Lower lobe of right lung (tissue), 2 donors: ENCODE measurements at regions not wholly inside any gene's neighbourhood (a gene's known extent, or its start where the extent isn't known, plus 50 kb on each side); places are given as distances from the start of the nearest gene placed in this dataset.

Source experiments
- ATAC-seq, 2 donors: fragments of 200-7000 bp; cut with Tn5 transposase; one replicate each; pipeline ENCODE4 v1.9.1; 2020 to 2022; ENCODE audit warnings: mild to moderate bottlenecking in 2 of 2, moderate library complexity in 2 of 2
- DNase-seq: peaks from one replicate; pipeline ENCODE4 v3.0.0-alpha.2; 2020
- H3K27ac ChIP-seq: fragments of 200-600 bp; one replicate; pipeline ENCODE4 v1.8.0; 2022
- H3K27me3 ChIP-seq: fragments of 200-600 bp; one replicate; pipeline ENCODE4 v1.8.0; 2022; ENCODE audit warnings: low read depth
- H3K36me3 ChIP-seq: fragments of 200-600 bp; one replicate; pipeline ENCODE4 v1.8.0; 2022; ENCODE audit warnings: mild to moderate bottlenecking
- H3K4me1 ChIP-seq: fragments of 200-600 bp; one replicate; pipeline ENCODE4 v1.8.0; 2022
- H3K4me3 ChIP-seq: fragments of 200-600 bp; one replicate; pipeline ENCODE4 v1.8.0; 2022; ENCODE audit warnings: mild to moderate bottlenecking
- H3K9me3 ChIP-seq: fragments of 200-600 bp; one replicate; pipeline ENCODE4 v1.8.0; 2022
- intact Hi-C: fragments of 100-400 bp; cut with DNase I; formaldehyde crosslinking; loops from one replicate; pipeline ENCODE4 v1.11.0; 2022
- TF ChIP-seq, protein P1 (sequence below): fragments of 200-600 bp; IDR thresholded peaks from one replicate; pipeline ENCODE4 v1.8.0; 2022; ENCODE audit warnings: antibody characterized with exemption, mild to moderate bottlenecking
- donor health status: DM: no; HTN: yes; CAD: no; lungs with severe emphysema.

DNA sequence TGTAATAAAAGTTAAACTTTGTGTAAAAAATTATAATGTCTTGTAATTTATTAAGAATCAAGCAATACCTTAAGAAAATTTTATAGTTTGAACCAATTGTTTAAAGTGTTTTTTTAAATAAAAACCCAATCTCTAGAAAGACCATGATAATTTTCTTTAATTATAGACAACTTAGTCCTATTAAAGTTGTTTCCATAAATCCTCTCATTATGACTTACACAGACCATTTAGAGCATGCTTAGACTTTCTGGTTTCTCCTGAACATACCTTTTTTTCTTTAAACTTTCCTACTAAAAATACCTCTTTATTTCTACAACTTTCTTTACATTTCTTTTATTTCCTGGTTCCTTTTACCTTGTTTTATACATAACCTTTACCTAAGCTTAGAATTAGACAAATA, 837.4 kb downstream of the PCDH19 start:
- no peak for DNase-seq
- TF ChIP-seq, protein P1, sequence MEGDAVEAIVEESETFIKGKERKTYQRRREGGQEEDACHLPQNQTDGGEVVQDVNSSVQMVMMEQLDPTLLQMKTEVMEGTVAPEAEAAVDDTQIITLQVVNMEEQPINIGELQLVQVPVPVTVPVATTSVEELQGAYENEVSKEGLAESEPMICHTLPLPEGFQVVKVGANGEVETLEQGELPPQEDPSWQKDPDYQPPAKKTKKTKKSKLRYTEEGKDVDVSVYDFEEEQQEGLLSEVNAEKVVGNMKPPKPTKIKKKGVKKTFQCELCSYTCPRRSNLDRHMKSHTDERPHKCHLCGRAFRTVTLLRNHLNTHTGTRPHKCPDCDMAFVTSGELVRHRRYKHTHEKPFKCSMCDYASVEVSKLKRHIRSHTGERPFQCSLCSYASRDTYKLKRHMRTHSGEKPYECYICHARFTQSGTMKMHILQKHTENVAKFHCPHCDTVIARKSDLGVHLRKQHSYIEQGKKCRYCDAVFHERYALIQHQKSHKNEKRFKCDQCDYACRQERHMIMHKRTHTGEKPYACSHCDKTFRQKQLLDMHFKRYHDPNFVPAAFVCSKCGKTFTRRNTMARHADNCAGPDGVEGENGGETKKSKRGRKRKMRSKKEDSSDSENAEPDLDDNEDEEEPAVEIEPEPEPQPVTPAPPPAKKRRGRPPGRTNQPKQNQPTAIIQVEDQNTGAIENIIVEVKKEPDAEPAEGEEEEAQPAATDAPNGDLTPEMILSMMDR, result no peak
- ATAC-seq, result no peak
- Histone ChIP-seq H3K4me3 (no peak overlapping the region), H3K4me1 (no peaks in the 10 kb centered on the region), H3K9me3 (no peaks in the 10 kb centered on the region), H3K27ac (no peak overlapping the region), H3K36me3 (no peaks in the 10 kb centered on the region), H3K27me3 (no peaks in the 10 kb centered on the region)
- intact Hi-C loops, result no loop called here

GRCh38 chrX:99549381-99549780, 860.7 kb downstream of the PCDH19 start:
- Histone ChIP-seq H3K4me1 (no peaks in the 10 kb centered on the region), H3K9me3 (no peaks in the 10 kb centered on the region), H3K36me3 (no peaks in the 10 kb centered on the region), H3K4me3 (no peak overlapping the region), H3K27me3 (no peaks in the 10 kb centered on the region), H3K27ac (no peak overlapping the region)
- TF ChIP-seq, protein P1, result no peak
- no peak for ATAC-seq
- intact Hi-C loops, result no loop called here
- DNase-seq, result no peak

- H3K4me3 ChIP-seq, result no peak overlapping the region
- TF ChIP-seq, protein P1, result no peak
- no peak overlapping the region for H3K27ac ChIP-seq
- no peaks in the 10 kb centered on the region for H3K27me3 ChIP-seq
- DNase-seq (no peak), ATAC-seq (no peak)
- intact Hi-C loops, result no loop called here
- H3K36me3 ChIP-seq, result no peaks in the 10 kb centered on the region
- no peaks in the 10 kb centered on the region for H3K4me1 ChIP-seq
- H3K9me3 ChIP-seq, result no peaks in the 10 kb centered on the region
These were observed 887.6 kb downstream of the PCDH19 start for GRCh38 chrX:99522450-99522849.

- H3K4me3 ChIP-seq, result no peak overlapping the region
These were observed 902.3 kb downstream of the PCDH19 start for GRCh38 chrX:99507768-99508167.

GRCh38 chrX:99495453-99495852, 914.6 kb downstream of the PCDH19 start:
- ATAC-seq, result no peak
- TF ChIP-seq, protein P1, result no peak
- Histone ChIP-seq H3K9me3 (no peaks in the 10 kb centered on the region), H3K36me3 (no peaks in the 10 kb centered on the region), H3K27ac (no peak overlapping the region), H3K4me3 (no peak overlapping the region), H3K27me3 (no peaks in the 10 kb centered on the region), H3K4me1 (no peaks in the 10 kb centered on the region)
- intact Hi-C loops, result no loop called here
- no peak for DNase-seq

More at GRCh38 chrX:99507768-99508167, 902.3 kb downstream of the PCDH19 start:
- no peaks in the 10 kb centered on the region for H3K4me1 ChIP-seq
- TF ChIP-seq, protein P1, result no peak
- no peaks in the 10 kb centered on the region for H3K27me3 ChIP-seq
- H3K27ac ChIP-seq, result no peak overlapping the region
- intact Hi-C loops, result no loop called here
- no peak for DNase-seq
- H3K9me3 ChIP-seq, result no peaks in the 10 kb centered on the region
- no peaks in the 10 kb centered on the region for H3K36me3 ChIP-seq
- ATAC-seq, result no peak

DNA sequence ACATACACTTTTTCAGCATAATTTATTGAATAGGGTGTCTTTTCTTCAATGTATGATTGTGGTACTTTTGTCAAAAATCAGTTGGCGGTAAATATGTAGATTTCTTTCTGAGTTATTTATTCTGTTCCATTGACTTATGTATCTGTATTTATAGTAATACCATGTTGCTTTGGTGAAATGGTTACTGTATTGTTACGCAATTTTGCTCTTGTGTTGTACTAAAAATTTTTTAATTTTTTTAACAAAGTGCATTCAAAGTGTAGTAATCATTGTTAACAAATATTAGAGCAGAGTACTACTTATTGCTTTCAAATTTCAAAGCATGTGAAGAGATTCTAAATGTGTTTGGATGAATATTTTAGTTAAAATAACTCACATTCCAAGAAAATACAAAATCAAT, 915.4 kb downstream of the PCDH19 start:
- intact Hi-C loops, result no loop called here
- Histone ChIP-seq H3K27ac (no peak overlapping the region), H3K4me1 (no peaks in the 10 kb centered on the region), H3K36me3 (no peaks in the 10 kb centered on the region), H3K4me3 (no peak overlapping the region), H3K9me3 (no peaks in the 10 kb centered on the region), H3K27me3 (no peaks in the 10 kb centered on the region)
- DNase-seq (no peak), ATAC-seq (no peak)
- TF ChIP-seq, protein P1, result no peak
